CD4-positive, alpha-beta T cell treated with Interleukin-17A for 4 hours (primary cell): ENCODE measurements at regions not wholly inside any gene's neighbourhood (a gene's known extent, or its start where the extent isn't known, plus 50 kb on each side); places are given as distances from the start of the nearest gene placed in this dataset.

Experiments used
- DNase-seq: peaks from one replicate; pipeline ENCODE4 v3.0.0-alpha.2; 2020; ENCODE audit warnings: mixed read lengths

DNA sequence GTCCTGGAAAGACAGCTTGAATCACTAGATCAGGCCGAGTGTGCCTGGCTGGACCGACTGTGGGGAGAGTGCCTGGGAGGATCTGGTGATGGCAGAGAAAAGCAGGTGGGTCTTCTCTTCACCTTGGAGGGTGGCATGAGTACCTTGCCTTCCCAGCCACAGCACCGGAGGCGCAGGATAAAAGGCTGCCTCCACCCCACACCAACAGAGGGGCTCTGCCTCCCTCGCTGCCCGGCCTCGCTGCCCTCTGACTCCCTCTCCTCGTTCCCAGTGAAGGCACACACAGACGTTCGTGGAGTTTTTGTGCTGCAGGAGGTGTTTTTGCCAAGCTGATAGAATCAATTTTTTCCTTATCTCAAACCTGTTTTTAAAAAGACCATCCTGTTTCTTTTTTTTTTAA is 71.4 kb upstream of the HAAO start:
- no peak for DNase-seq

DNA sequence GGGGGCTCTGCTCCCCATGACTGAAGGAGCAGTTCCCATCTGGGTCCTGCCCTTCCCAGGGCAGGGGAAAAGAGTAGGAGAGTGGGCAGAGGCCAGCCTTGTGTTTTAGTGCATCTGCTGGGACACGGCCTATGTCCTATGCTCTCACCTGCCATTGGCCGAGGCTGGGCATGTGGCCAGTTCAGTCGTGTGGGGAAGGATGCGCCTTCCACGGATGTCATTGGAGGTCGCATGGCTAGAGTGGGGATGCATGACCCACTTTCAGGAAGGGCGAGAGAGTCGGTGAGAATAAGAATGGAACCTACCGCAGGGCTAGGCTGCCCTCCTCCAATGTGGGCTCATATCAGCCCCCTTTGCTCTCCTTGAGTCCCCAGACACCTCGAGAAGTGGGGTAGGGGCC is 70.9 kb upstream of the HAAO start:
- DNase-seq: no peak

DNA sequence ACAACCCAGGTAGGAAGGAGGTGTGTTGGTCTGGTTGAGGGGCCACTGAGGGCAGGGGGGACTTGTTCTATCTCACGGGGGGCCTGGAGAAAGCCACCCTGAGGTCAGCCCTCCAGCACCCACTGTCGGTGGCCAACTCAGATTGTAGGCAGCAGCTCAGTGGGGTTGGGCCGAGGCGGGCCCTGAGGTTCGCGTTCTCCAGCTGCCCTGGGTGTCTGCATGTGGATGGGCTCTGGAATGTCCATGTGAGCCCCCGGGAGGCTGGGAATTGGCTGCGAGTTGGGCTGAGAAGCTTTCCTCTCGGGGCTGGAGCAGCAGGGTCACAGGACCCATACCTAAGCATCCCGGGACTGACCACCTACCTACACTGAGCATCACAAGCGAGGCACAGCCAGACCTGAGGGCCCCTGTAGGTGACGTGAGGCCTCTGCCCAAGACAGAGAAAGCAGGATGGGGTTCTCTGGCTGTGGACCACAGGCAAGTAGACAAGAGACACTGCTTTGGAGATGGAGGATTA is 70.3 kb upstream of the HAAO start:
- DNase-seq: no peak

DNA sequence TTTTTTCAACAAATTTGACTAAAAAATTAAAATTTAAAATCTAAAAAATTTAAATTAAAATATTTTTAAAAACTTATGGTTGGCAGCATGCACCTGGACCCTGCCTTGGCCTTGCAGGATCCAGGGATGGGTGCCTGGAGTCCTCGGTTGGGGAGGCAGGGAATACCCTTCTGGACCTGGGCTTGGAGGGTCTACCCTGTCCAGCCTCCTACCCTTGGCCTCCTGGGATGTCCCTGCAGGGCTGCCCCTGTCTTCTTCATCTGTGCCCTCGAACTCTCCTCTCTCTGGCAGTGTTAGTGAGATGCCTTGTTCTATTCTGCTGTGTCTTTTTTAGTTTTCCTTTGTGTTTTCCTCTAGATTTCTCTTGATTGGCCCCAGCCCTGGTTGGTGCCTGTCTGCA is 68.9 kb upstream of the HAAO start:
- DNase-seq: no peak

DNA sequence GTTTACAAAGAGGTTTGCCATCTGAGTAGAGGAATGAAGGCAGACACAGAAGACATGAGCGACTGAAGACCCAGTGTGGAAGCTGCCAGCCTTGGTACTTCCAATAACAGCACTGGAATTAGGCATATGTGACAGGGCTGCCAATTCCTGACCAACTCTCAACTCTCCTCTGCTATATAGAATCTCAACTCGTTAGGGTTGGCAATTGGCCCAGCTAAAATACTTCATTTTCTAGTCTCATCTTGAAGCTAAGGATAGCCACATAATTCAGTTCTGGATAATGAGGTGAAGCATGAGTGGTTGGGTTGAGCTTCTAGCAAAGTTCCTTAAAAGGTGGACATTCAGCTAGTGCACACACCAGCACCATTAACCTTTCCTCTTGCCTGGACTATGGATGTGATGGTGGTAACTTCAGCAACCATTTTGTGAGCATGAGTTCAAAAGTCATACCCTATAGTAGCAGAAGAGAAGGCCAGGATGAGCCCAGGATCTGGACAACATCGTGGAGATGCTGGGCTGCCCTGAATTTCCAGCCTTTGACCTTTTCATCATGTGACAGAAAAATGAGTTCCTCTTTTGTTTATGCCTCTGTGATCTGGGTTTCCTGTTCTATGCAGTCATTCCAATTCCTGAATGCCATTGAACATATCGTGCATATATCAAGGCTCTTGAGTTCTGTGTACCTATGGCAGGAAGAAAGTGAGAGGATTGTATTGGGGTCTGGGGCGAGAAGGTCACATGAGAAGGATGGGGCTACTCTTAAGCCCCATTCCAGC is 68.1 kb upstream of the HAAO start:
- DNase-seq: no peak

DNA sequence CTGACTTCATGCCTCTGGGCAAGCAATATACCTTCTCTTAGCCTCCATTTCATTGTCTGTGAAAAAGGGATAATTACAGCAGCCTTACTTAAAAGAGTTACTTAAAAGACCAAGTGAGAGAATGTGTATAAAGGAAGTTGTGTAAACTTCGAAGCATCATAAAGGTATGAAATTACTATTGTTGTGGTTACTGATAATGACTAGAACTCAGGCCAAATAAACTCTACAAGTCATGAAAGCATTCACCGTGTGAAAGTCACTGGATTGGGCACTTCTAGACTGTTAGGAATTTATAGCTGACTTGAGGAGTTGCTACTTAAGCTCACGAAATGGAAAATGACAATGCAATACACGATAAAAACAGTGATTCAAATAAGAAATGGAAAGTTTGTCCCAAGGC is 67.4 kb upstream of the HAAO start:
- DNase-seq: no peak

DNA sequence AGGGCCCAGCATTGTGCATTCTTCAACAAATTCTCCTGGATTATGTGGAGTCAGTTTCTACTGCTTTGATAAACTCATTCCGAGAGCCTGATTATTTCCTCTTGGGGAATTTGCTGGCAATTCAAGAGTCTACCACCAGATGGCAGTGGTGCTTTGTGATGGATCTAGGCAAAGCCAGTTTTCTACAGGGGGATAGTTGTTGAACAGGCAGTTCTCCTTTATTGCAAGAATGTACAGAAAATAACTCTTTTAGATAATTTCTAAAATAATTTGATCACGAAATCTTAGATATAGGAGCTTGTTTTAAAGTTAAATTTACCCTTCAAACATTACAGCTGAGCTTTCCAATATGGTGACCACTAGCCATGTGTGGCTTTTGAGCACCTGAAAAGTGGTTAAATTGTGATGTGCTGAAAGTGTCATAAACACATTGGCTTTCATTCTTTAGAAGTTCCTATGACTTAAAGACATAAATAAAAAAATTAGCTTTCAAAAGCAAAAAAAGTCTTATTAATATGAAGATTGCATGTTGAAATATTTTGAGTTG is 66.7 kb upstream of the HAAO start:
- DNase-seq: peak; percentile 73

DNA sequence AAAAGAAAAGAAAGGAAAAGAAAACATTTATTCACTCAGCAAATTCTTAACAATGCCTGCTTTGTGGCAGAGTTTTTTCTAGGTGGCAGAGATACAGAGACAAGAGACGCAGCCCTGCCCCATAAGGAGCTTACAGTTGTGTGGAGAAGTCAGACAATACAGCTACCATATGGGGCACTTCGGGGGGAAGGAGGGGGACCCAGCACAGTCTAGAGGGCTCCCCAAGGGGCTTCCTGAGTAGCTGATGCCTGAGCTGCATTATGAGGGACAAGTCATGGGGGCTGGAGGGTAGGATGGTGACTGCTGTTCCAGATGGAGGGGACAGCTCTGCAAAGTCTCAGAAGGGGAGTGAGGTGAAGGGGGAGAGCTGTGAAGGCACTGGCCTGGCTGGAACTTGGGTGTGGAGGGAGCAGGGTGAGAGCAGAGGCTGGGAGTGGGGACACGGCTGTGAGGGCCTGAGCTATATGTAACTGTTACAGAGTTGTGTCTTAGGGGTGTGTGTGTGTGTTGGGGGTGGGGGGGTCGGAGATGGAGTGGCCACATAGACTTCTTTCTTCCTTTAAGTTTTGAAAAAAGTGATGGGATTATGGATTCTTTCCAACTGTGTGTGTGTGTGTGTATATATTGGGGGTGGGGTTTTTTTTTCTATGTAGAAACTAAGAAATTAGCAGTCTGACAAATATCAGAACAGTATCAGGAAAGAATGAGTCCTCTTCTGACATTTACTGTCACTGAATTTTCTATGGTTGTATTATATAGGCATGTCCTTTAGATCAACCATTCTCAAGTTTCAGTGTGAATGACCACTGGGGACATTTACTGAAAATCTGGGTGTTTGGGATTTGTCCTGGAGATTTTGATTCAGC is 66.0 kb upstream of the HAAO start:
- DNase-seq: no peak

DNA sequence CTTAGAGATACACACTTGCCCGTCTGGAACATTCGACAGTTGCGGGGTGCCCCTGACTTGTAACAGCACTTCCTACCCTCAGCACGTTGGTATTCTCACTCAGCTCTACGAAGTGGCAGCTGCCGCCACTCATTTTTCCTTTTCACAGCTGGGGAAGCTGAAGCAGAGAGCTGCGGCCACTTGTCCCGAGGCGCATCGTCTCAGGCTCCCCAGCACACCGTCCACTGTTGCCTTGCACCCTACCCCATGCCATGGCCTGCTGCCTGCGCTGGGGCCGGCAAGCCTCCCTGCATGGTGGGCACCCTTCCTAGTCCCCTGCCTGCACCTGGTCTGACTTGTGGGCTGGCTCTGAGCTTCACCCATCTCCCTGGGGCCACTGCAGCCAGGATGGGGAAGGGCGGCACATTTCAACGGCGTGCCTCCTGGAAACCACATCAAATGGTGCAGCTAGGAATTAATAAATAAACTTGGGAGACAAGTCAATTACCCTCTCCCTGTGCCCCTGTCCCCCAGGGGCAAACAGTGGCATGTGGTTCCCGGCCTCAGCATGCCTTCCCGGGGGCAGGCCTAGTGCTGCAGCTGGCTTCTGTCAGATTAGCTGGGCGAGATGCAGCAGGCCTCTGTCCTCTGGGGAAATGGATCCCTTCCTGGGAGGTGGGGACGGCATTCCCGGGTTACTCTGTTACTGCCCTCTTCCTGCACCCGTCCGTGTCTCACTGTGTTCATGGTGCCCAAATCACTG is 64.7 kb upstream of the HAAO start:
- DNase-seq: no peak

DNA sequence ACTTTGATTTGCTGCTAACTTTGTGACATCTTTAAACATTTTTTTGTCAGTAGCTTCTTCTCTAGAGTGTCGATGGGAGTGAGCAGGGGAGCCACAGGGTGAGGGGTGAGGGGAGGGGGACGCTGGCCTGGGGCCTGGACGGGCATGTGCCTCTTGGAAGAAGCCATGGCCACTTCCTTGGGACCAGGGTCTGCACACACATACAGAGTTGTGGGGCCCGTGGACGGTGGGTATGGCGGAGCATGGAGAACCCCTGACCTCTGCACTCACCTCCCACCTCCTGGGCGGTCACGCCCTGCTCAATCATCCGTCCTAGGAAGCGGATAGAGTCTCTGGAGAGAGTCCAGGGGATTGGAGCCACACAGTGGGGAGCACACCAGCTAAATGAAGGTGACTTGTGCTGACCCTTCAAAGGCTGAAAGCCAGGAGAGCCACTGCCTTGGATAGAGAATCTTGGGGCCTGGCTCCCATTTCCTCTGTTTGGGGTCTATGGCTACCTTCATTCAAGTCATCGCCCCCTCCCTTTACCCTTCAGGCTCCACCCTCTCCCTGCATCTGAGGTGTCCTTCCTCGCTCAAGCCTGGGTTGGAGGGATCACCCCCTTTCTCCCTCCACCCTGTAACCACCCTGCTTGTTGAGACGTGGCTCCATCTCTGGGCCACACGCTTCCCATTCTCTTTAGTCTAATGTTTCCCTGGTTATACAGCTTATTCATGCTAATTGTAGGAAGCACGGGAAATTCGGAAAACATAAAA is 63.9 kb upstream of the HAAO start:
- DNase-seq: no peak

DNA sequence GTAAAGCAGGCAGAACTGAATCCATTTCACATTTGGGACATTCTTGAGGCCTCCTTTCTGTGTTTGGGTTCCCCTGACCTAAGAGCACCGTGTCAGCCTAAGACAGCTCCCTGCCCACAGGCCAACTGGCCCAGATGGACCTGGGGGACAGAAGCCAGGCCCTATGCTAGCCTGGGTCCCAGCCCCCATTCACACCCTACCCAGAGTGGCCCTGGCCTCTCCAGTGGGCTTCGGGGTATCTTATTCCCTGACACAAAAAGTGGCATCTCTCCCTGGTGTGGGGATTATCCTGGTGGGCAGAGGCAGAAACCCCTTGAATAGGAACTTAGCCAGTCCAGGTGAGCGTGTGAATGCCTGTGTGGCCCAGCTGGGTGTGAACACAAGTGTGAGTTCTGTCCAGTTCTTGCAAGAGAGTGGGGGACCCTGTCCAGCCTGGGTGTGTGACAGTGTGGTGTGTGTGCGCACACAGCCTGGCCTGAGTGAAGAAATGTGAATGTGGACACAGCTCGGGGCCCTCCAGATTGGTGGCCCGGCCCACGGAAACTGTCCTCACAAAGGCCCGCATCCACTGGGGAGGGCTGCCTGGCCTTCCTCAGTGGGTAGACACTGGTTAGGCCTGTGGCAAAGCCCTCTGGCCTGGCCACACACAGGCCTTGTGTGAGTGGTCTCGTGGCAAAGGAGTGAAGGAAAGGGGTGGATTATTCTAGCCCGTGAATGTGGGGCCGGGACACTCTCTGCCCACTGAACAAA is 63.0 kb upstream of the HAAO start:
- DNase-seq: no peak

DNA sequence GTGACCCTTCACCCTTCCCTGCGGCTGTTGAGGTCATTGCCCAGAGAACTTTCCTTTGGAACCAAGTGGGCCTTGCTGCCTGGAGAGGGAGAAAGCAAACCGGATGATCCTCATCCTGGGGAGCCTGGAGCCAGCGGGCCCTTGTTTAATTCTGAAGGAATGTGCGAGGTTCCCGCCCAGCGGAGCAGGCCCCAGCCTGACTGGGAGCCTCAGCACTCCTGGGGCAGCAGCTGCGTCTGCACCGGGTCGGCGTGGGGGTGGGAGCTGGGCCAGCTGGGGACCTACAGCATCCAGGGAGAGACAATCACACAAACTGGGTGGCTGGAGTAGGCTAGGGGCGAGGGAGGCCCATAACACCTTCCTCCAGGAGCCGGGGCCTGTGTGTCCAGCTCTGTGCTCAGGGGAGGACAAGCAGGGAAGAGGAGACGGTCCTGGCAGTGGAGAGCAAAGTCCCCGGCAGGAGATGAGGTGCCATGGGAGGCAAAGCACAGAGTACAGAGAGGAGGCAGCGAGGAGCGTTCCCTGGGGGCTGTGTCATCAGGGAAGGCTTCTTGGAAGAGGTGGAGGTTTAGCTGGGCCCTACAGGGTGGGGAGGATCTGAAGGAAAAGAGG is 61.9 kb upstream of the HAAO start:
- DNase-seq: no peak

DNA sequence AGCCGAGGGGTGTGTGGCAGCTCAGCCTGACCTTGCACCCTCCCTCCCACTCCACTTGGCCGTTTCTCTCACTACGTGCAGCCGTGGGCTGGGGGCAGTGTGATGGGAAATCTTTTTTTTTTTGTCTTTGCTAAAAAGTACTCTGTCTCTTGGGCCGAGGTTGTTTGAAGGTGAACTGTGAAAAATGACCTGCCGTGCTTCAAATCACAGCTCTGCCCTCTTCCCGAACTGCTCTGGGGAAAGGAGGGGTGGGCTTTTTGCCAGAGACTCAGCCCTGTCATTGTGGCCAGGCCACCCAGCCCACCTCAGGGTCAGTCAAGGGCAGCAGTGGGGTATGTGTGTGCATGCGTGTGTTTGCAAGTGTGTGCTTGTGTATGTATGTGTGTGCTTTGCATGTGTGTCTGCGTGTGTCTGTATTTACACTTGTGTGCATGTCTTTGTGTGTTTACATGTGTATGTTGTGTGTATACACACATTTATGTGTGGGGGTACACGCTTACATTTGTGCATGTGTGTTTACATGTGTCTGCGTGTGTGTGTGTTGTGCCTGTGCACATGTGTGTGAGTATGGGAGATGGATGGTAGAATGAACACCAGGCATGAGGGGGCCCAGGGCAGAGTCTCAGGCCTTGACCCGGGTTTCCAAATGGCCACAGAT is 61.3 kb upstream of the HAAO start:
- no peak for DNase-seq

DNA sequence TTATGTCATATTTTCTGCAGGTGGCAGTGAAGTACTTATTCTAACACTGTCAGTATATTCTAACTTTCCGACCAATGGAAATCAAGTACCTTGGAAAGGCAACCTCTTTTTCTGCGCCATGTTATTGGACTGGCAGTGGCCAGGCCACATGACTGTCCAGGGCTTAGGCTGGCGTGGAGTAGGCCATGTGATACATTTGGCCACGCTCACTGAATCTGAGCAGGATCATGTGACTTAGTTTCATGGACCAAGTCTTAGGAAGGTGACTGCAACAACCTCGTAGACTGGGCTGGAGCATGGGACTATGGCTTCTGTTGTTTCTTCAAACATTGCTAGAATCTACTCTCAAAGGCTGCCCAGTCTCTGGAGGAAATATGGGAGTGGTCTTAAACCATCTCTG is 60.4 kb upstream of the HAAO start:
- no peak for DNase-seq

DNA sequence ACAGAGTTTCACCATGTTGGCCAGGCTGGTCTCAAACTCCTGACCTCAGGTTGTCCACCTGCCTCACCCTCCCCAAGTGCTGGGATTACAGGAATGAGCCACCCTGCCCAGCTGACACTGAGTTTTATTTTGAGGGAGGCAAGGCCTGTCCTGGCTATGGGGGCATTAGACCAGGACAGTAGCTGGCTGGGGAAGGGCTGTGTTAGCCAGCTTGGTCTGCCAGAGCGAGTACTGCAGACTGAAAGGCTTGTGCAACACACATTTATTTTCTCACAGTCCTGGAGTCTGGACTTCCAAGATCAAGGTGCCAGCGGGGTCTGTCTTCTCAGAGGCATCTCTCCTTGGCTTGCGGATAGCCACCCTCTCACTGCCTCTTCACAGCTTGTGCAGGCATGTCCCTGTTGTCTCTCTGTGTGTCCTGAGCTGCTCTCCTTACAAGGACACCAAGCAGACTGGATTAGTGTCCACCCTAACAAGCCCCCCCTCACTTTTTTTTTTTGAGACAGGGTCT is 59.4 kb upstream of the HAAO start:
- no peak for DNase-seq

DNA sequence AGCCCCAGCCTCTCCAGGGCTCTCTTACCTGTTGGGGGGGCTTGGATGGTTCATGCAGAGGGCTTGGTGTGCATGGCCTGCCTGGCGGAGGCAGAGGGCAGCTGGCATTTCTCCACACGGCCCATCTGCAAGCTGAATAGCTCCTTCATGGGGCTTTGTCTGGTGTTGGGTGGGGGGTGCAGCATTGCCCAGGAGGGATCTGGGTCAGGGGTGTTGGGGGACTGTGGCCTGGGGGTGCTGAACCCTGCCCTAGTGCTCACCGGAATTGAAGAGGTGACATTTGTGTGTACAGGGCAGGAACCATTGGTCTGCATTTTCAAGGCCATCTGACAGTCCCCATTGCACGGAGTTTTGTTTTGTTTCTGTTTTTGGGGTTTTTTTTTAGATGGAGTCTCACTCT is 58.8 kb upstream of the HAAO start:
- no peak for DNase-seq

DNA sequence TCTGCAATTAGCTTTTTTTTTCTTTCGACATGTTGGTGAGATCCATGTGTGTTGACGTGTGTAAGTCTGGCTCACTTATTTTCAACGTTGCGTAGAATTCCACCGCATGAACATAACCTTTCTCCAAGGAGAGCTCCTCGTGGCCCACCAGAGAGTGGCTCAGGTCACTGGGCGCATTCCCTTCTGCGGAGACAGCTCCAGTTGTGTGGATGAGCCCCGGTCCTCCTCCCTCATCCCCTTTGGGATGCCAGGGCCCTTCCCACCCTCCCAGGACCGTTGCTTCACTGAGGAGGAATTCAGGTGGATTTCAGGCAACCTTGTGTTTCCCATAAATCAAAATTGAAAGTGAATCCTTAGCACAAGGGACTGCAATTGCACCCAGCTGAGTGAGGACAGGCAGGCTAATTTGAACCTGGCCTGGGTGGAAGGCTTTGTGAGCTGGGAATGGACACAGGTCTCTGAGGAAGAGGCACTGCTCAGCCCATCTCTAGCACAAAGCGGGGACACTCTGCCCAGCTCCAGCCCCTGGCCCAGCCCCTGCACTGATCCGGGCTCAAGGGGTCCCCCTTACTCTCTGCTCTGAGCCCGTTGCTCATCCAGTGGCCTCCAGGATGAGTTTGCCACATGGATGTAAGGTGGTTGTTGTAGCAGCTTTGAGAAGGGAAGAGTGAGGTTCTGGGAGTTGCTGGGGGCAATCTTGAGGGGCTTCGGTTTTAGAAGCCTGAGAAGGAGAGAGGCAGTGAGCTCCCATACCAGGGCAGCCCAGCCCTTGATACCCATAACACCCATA is 57.8 kb upstream of the HAAO start:
- no peak for DNase-seq

DNA sequence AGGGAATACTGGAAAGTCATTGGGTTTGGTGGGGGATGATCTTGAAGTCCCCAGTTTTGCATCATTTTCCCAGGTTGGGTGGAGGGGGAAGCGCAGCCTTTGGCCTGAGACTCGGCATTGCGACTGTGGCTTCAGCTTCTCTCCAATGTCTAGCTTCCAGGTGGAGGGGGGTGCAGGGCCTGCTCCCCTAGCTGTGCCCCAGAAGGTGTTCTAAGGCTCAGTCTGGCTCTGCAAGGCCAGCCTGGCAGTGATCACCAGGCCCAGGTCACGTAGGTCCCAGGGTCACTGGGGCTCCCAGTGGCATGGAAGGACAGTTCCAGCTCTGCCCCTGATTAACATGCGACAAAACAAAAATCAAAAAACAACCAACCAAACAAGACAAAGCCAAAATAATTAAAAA is 56.9 kb upstream of the HAAO start:
- no peak for DNase-seq

DNA sequence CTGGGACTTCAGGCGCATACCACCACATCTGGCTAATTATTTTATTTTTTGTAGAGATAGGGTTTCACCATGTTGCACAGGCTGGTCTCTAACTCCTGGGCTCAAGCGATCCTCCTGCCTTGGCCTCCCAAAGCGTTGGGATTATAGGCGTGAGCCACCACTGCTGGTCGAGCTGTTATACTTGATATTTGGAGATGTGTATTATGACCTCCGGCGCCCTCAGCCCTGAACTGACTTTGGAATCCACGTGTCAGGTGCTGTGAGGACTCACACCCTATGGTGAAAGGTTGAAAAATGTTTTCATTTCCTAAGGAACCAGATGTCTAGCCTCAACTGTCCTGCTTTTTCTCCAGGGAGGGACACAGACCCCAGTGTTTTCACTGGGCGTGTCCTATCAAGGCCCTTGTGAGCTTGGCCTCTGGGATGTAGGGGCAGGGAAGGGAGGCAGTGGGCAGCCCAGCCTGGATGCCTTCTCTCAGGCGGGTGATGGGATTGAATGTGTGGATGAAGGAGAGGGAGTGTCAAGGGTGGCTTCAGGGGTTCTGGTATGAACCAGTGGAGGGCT is 56.4 kb upstream of the HAAO start:
- no peak for DNase-seq
